Prostate gland (tissue), 2 donors: ENCODE measurements at regions not wholly inside any gene's neighbourhood (a gene's known extent, or its start where the extent isn't known, plus 50 kb on each side); places are given as distances from the start of the nearest gene placed in this dataset.

Experiments used
- CTCF ChIP-seq, 4 experiments: fragments of 200-600 bp in 2 of 4; fragments of 450-650 bp in 2 of 4; sonication (generic) in 2 of 4; IDR thresholded peaks; 1 replicate in 3 of 4; 2 replicates in 1 of 4; pipeline ENCODE4 v1.5.1; 2016 to 2019; ENCODE audit warnings: antibody characterized with exemption in 4 of 4, mild to moderate bottlenecking in 2 of 4, moderate library complexity in 2 of 4
- POLR2AphosphoS5 ChIP-seq: sonication (generic); formaldehyde crosslinking; IDR thresholded peaks from one replicate; pipeline ENCODE4 v1.6.1; 2017; ENCODE audit warnings: antibody characterized with exemption

DNA sequence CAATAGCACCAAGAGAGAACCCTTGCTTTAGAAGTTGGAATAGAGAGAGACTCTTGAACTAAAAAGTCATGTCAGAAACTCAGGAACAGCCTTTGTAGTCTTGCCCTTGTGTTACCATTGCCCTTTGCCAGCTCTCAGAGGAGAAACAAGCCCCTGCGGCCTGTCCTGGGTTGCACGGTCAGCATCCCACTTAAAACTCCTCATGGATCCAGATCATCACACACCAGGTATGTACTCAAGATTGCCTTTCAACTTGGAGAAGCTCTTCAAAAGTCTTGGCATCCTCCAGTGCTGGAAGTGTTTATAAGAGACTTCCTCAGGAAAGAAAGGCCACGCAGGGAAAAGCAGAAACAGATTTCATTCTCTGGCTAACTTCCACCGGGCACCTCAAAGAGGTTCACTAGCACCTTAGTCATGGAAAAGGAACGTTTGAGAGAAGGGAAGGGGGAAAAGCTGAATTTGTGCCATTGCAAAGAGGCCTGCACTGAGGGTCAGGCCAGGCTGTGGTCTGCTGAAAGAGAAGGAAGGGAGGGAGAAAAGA, 594.2 kb downstream of the MED13L start:
- no peak for TF ChIP-seq POLR2AphosphoS5
- TF ChIP-seq CTCF (IDR thresholded peaks at IDR 0.05): no peak
